BLaER1 treated with 17β-estradiol and CSF1 and Interleukin-3, amounts not matched to agents 10 nM and 100 nM (cell line): ENCODE measurements at regions not wholly inside any gene's neighbourhood (a gene's known extent, or its start where the extent isn't known, plus 50 kb on each side); places are given as distances from the start of the nearest gene placed in this dataset.

Experiments used
- H3K27ac ChIP-seq, 11 experiments: shearing (Covaris generic); formaldehyde crosslinking; 2 replicates each; pipeline ENCODE4 v1.8.1; 2022
- H3K27me3 ChIP-seq, 11 experiments: shearing (Covaris generic); formaldehyde crosslinking; 2 replicates each; pipeline ENCODE4 v1.8.1; 2022
- H3K36me3 ChIP-seq, 11 experiments: shearing (Covaris generic); formaldehyde crosslinking; 2 replicates each; pipeline ENCODE4 v1.8.1; 2022
- H3K4me1 ChIP-seq, 10 experiments: shearing (Covaris generic); formaldehyde crosslinking; 2 replicates each; pipeline ENCODE4 v1.8.1; 2022
- H3K4me2 ChIP-seq, 11 experiments: shearing (Covaris generic); formaldehyde crosslinking; 2 replicates each; pipeline ENCODE4 v1.8.1; 2022
- H3K4me3 ChIP-seq, 10 experiments: shearing (Covaris generic); formaldehyde crosslinking; 2 replicates each; pipeline ENCODE4 v1.8.1; 2022
- H3K9ac ChIP-seq, 11 experiments: shearing (Covaris generic); formaldehyde crosslinking; 2 replicates each; pipeline ENCODE4 v1.8.1; 2022
- H3K9me3 ChIP-seq, 11 experiments: shearing (Covaris generic); formaldehyde crosslinking; replicated peaks in 1 of 11; 2 replicates each; pipeline ENCODE4 v1.8.1; 2022
- H4K20me1 ChIP-seq, 11 experiments: shearing (Covaris generic); formaldehyde crosslinking; 2 replicates each; pipeline ENCODE4 v1.8.1; 2022
- Cebpa-rat ChIP-seq, 11 experiments: shearing (Covaris generic); IDR thresholded peaks; 2 replicates each; pipeline ENCODE4 v1.8.1; 2022

DNA sequence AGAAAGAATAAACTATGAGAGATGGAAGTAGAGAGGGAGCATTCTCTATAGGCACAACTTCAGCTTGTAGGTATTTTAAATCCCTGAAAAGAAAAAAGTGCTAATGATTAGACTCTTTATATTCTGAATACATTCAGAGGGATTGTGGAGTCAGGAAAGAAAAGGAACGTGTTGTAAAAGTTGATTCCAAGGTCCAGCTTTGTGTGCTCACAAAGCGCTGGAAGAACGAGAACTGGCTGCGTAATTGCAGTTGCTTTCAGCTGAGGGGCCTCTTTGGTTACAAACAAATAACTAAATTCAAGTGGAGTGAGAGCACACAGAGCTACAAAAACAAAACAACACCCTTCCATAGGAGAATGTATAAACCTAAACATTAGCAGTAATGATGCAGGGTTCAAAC, 1040.4 kb upstream of the WWC1 start:
- Histone ChIP-seq H3K36me3 (no peaks in the 10 kb centered on the region), H3K27me3 (no peaks in the 10 kb centered on the region), H3K27ac (no peak overlapping the region), H3K4me1 (peaks cover 0 to 1% (median 0%) of the 10 kb centered on the region in 10 experiments; a peak in 2 of 20 replicates), H3K4me2 (no peak overlapping the region), H3K9ac (no peak overlapping the region), H3K4me3 (no peak overlapping the region), H4K20me1 (no peaks in the 10 kb centered on the region), H3K9me3 (peaks cover 0 to 11% (median 0%) of the 10 kb centered on the region in 11 experiments; a peak in 5 of 22 replicates)
- no peak for TF ChIP-seq Cebpa-rat (IDR thresholded peaks at IDR 0.05)

DNA sequence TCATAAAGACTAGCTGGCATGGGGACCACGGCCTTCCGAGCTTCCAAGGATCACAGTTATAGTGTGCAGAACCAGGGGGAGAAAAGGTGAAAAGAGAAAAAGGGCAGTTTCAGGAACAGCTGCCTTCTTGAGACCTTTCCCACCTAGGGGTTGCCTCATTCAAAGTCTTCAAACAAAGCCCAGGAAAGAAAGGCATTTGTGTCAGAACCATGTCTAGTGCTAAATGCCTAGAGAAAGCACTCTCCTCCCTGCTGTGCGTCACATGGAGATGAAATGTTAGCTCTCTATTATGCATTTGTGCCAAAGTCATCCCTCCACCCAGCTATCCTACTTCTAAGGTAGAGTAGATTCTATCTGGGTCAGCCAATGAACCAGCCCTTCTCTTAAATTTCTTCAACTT, 1037.3 kb upstream of the WWC1 start:
- no peak overlapping the region for H3K9ac ChIP-seq
- no peaks in the 10 kb centered on the region for H3K4me1 ChIP-seq
- no peaks in the 10 kb centered on the region for H3K27me3 ChIP-seq
- peaks cover 0 to 11% (median 0%) of the 10 kb centered on the region in 11 experiments; a peak in 4 of 22 replicates for H3K9me3 ChIP-seq
- no peaks in the 10 kb centered on the region for H4K20me1 ChIP-seq
- no peak overlapping the region for H3K27ac ChIP-seq
- H3K4me3 ChIP-seq, result no peak overlapping the region
- no peaks in the 10 kb centered on the region for H3K36me3 ChIP-seq
- no peak overlapping the region for H3K4me2 ChIP-seq
- no peak for TF ChIP-seq Cebpa-rat (IDR thresholded peaks at IDR 0.05)

DNA sequence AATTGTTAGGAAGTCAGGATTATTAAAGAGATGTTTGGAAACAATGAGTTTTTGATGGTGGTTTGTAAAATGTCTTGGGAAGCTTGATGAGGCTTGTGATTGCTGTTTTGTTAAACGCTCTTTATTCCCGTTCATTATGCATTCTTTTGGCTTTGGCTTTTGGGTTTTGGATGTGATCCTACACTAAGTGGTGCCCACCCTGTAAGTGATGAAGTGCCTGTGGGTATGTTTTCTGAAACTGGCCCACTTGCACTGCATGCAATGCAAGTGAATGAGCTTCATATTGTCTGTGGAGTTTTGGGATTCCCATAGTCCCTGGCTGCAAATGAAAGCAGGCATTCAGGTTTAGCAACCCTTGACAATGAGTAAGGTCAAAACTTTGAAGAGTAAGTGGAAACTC, 1035.5 kb upstream of the WWC1 start:
- H3K4me2 ChIP-seq, result no peak overlapping the region
- H3K9me3 ChIP-seq, result peaks cover 0 to 7% (median 0%) of the 10 kb centered on the region in 11 experiments; a peak in 2 of 22 replicates
- peaks cover 0 to 1% (median 0%) of the 10 kb centered on the region in 10 experiments; a peak in 1 of 20 replicates for H3K4me1 ChIP-seq
- H3K4me3 ChIP-seq, result no peak overlapping the region
- no peaks in the 10 kb centered on the region for H3K36me3 ChIP-seq
- H4K20me1 ChIP-seq, result no peaks in the 10 kb centered on the region
- no peak for TF ChIP-seq Cebpa-rat (IDR thresholded peaks at IDR 0.05)
- no peak overlapping the region for H3K27ac ChIP-seq
- H3K27me3 ChIP-seq, result no peaks in the 10 kb centered on the region
- no peak overlapping the region for H3K9ac ChIP-seq

DNA sequence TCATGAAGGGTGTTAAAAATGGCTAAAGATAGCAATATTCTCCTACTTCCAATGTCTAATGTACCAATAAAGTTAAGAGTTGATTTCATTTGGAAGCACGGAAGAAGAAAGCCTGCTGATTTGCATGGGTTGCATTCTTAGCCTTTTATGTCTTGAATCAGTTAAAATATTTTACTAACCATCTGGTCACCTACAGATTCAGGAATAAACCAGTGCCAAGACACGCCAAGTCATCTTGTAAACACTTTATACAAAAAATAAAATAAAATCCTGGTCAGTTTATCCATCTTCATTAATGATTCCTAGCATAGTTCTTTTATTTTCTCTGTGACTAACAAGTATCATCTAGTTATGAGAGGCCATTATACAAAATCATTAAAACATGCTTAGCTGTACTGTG, 1031.6 kb upstream of the WWC1 start:
- no peaks in the 10 kb centered on the region for H3K27me3 ChIP-seq
- peaks cover 0 to 17% (median 3%) of the 10 kb centered on the region in 11 experiments; a peak in 11 of 22 replicates for H3K9me3 ChIP-seq
- H3K27ac ChIP-seq, result no peak overlapping the region
- H3K9ac ChIP-seq, result no peak overlapping the region
- H3K36me3 ChIP-seq, result no peaks in the 10 kb centered on the region
- no peak for TF ChIP-seq Cebpa-rat (IDR thresholded peaks at IDR 0.05)
- H3K4me2 ChIP-seq, result no peak overlapping the region
- H4K20me1 ChIP-seq, result no peaks in the 10 kb centered on the region
- no peak overlapping the region for H3K4me3 ChIP-seq
- H3K4me1 ChIP-seq, result peaks cover 0 to 4% (median 0%) of the 10 kb centered on the region in 10 experiments; a peak in 1 of 20 replicates

DNA sequence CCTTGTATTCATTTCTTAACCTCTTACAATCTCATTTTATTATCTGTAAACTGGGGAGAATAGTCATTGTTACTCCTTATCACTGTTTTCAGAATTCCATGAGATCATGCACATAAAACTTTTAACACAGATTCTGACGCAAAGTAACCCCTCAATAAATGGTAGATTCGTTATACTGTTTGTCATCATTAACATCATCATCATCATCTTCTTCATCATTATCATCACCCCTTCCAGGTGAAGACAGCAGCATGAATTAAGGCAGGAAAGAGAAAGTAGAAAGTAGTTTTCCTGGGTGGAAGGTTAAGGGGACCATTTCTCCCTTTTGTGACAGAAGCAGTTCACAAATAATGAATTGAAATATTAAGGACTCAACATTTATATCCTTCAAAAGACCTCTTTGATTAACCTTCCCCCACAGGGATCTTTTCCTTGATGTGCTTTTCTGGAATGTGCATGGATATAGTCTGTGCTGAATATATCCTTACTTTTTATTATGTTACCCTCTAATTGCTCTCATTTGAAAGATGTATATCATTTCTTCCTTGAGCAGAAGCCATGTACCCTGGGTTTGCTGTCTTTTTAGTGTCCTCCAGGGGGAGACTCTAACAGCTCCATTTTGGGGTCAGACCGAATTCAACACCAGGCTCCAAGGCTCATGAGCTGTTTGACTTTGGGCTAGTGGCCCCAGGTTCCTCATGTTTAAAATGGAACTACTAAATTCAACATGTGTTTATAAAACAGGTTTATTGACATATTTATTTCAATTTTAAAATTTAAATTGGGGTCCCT, 1029.9 kb upstream of the WWC1 start:
- Histone ChIP-seq H3K9ac (no peak overlapping the region), H4K20me1 (no peaks in the 10 kb centered on the region), H3K4me2 (no peak overlapping the region), H3K27ac (no peak overlapping the region), H3K36me3 (no peaks in the 10 kb centered on the region), H3K4me3 (no peak overlapping the region), H3K4me1 (peaks cover 0 to 4% (median 0%) of the 10 kb centered on the region in 10 experiments; a peak in 1 of 20 replicates), H3K27me3 (no peaks in the 10 kb centered on the region), H3K9me3 (peaks cover 0 to 26% (median 10%) of the 10 kb centered on the region in 11 experiments; a peak in 12 of 22 replicates)
- no peak for TF ChIP-seq Cebpa-rat (IDR thresholded peaks at IDR 0.05)

DNA sequence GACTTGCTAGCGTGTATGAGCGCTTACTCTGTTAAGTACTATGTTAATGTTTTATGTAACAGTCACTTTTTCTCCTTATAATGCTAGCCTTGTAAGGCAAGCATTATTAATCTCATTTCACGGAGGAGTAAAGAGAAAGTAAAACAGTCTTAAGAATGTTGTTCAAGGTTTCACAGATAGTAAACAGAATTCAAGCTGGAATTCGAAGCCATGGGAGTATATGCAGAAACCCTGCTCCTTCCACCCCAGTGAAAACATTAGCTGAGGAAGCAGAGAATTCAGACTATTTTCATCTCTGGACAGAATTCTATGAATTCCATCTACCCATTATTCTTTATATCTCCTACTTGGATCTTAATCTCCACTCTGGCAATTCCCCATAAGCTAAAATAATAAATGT, 1028.3 kb upstream of the WWC1 start:
- Histone ChIP-seq H3K36me3 (no peaks in the 10 kb centered on the region), H3K4me3 (no peak overlapping the region), H4K20me1 (no peaks in the 10 kb centered on the region), H3K4me2 (no peak overlapping the region), H3K27me3 (no peaks in the 10 kb centered on the region), H3K9me3 (peaks cover 0 to 38% (median 18%) of the 10 kb centered on the region in 11 experiments; a peak in 13 of 22 replicates), H3K9ac (no peak overlapping the region), H3K27ac (no peak overlapping the region), H3K4me1 (peaks cover 0 to 4% (median 0%) of the 10 kb centered on the region in 10 experiments; a peak in 1 of 20 replicates)
- no peak for TF ChIP-seq Cebpa-rat (IDR thresholded peaks at IDR 0.05)

DNA sequence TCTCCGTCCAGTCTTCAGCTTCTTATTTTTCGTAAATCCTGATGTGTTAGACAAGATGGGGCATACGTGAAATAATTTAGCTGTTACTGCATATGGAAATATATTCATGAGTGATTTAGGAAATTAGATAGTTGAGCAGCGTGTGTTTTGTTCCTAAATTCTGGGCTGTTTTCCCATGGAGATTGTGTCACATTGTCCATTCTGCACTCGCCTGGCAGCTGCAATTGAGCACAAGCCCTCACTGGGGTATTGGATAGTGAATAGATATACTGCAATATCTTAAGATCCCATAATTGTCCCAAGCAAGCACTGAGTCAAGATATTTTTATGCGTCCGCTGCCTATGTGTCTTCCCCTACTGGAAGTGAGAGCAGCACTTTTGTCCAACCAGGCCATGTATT, 1027.1 kb upstream of the WWC1 start:
- Histone ChIP-seq H3K4me3 (no peak overlapping the region), H4K20me1 (no peaks in the 10 kb centered on the region), H3K9me3 (peaks cover 0 to 38% (median 18%) of the 10 kb centered on the region in 11 experiments; a peak in 13 of 22 replicates), H3K27ac (no peak overlapping the region), H3K9ac (no peak overlapping the region), H3K4me2 (no peak overlapping the region), H3K27me3 (no peaks in the 10 kb centered on the region), H3K36me3 (no peaks in the 10 kb centered on the region), H3K4me1 (peaks cover 0 to 4% (median 0%) of the 10 kb centered on the region in 10 experiments; a peak in 1 of 20 replicates)
- no peak for TF ChIP-seq Cebpa-rat (IDR thresholded peaks at IDR 0.05)

DNA sequence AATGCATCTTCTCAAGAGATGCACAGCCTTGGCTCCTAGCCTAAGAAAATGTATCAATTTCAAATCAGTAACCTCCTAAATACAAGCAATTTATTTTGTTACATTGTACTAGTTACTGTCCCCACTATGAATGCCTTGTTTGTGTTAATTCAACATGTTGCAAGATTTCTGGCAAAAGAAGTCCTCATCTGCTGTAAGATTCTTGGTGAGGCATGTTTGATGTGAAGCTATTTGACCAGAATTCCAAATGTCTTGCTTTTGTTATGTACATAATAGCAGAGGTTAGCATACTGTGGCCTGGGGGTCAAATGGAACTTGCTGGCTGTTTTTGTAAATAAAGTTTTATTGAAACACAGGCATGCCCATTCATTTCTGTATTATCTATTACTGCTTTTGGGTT, 1023.1 kb upstream of the WWC1 start:
- no peak overlapping the region for H3K27ac ChIP-seq
- no peaks in the 10 kb centered on the region for H3K36me3 ChIP-seq
- H3K4me3 ChIP-seq, result no peak overlapping the region
- no peak overlapping the region for H3K9ac ChIP-seq
- H3K4me2 ChIP-seq, result no peak overlapping the region
- peaks cover 0 to 4% (median 0%) of the 10 kb centered on the region in 10 experiments; a peak in 1 of 20 replicates for H3K4me1 ChIP-seq
- no peaks in the 10 kb centered on the region for H4K20me1 ChIP-seq
- no peak for TF ChIP-seq Cebpa-rat (IDR thresholded peaks at IDR 0.05)
- H3K27me3 ChIP-seq, result no peaks in the 10 kb centered on the region
- H3K9me3 ChIP-seq, result peaks cover 0 to 27% (median 18%) of the 10 kb centered on the region in 11 experiments; a peak in 12 of 22 replicates

DNA sequence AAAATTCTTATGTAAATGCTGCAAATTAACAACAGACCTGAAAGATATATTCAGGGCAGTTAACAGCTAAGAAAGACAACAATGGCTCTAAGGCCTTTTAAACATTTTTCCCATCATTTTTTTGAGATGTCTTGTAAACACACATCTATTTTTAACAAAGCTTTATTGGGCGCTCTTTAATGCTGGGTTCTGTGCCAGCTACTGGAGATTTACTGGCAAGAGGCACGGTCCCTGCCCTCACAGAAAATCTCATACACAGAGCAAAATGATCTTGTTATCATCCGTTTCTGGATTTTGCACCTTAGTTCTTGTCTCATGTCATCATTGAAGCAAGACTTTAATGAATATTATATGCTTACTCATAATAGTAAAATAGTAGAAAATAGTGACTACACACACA, 1022.3 kb upstream of the WWC1 start:
- Histone ChIP-seq H3K4me2 (no peak overlapping the region), H3K4me3 (no peak overlapping the region), H4K20me1 (no peaks in the 10 kb centered on the region), H3K9me3 (peaks cover 0 to 27% (median 18%) of the 10 kb centered on the region in 11 experiments; a peak in 12 of 22 replicates), H3K4me1 (peaks cover 0 to 4% (median 0%) of the 10 kb centered on the region in 10 experiments; a peak in 1 of 20 replicates), H3K9ac (no peak overlapping the region), H3K27me3 (no peaks in the 10 kb centered on the region), H3K27ac (no peak overlapping the region), H3K36me3 (no peaks in the 10 kb centered on the region)
- TF ChIP-seq Cebpa-rat (IDR thresholded peaks at IDR 0.05), result no peak
